Neural progenitor cell (in vitro differentiated cells): ENCODE measurements at regions not wholly inside any gene's neighbourhood (a gene's known extent, or its start where the extent isn't known, plus 50 kb on each side); places are given as distances from the start of the nearest gene placed in this dataset.

Experiments used
- CTCF ChIP-seq: fragments of 200-600 bp; sonication (generic); IDR thresholded peaks from 2 replicates; pipeline ENCODE4 v1.5.1; 2017; ENCODE audit warnings: antibody characterized with exemption, mild to moderate bottlenecking
- EZH2 ChIP-seq: fragments of 200-600 bp; sonication (generic); IDR thresholded peaks from 2 replicates; pipeline ENCODE4 v1.6.1; 2017; ENCODE audit warnings: antibody characterized with exemption, mild to moderate bottlenecking, moderate library complexity

GRCh38 chr22:48685767-48686166, 1141.9 kb downstream of the BRD1 start:
- no peak for TF ChIP-seq CTCF
- no peak for TF ChIP-seq EZH2
